GM21423 (cell line): ENCODE measurements at regions not wholly inside any gene's neighbourhood (a gene's known extent, or its start where the extent isn't known, plus 50 kb on each side); places are given as distances from the start of the nearest gene placed in this dataset.

ENCODE experiments used
- ATAC-seq: cut with Tn5 transposase; IDR thresholded peaks from one replicate; pipeline ENCODE4 v1.9.1; 2021; ENCODE audit warnings: mild to moderate bottlenecking, moderate library complexity; ENCODE audit not compliant: unreplicated experiment

DNA sequence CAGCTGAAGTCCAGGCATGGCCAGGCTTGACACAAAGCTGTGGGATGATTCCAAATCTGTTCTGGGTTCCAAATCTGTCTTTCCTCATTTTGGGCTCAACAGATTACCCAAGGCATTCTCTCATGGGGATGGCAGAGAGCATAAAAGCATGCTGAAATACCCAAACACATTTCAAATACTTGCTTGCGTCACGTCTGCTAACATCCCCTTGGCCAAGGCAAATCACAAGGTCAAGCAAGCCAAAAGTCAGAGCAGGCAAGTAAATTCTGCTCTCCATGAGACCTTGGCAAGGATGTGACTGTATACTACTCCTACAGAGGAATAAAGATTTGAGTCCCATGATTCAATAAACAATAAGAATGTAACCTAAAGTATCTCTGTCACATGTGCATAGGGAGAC lies 306.7 kb downstream of the EPB41L4A start:
- no peak for ATAC-seq

DNA sequence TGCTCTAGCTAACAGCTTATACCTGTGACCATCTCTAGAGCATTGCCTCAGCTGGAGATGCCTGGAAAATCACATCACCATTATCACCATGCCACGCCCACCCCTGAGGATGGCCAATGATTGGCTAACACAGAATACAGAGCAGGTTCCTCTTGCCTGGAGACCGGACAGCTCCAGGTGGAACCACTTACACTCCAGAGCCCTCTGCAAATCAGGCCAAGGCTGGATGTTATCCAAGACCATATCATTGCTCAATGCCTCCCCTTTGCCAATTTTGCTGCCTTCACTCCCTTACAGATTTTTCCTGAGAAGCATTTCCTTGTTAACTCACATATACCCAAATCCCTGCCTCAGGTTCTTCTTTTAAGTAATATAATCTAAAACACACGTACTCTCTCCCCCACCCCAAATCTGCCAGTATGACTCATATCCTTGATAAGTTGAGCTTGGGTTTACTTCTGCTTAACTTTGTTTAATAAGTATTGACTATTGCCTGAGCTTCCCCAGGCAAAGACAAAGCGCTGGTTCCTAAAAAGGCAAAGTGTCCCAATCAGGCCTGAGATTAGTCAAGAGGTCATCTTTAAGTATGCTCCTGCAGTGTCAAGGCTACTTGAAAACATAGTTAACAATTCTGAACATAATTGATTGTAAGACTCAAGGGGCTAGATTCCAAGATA lies 309.6 kb downstream of the EPB41L4A start:
- ATAC-seq, result no peak

DNA sequence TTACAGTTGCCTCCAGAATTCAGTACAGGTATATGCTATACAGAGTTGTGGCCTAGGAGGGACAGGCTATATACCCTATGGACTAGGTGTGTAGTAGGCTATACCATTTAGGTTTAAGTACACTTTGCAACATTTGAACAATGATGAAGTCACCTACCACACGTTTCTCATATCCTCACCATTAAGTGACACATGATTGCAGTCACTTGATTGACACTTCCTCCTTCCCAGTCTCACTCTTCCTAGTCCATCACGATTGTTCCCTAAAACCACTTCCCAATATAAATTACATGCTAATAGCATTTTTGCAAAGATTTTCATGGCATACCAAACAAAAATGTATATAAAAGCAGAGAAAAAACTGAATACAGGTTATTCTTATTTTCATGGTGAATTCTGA lies 312.2 kb downstream of the EPB41L4A start:
- ATAC-seq, result no peak

DNA sequence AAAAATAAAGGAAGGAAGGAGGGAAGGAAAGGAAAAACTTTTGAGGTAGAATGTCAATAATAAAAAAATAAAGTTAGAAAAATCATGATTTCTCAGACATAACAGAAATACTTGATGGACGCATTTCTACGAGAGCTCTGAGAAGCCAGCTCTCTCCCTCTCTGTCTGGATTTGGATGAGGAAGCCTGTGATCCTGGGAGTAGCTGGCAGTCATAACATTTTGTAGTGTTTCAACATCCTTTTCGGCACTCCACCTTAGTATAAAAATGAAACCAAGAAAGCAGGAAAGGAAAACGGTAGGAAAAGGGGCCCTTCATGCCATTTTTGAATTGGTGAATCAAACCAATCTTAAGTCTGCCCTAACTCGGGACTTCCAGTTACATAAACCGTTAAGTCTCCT lies 321.3 kb downstream of the EPB41L4A start:
- no peak for ATAC-seq

DNA sequence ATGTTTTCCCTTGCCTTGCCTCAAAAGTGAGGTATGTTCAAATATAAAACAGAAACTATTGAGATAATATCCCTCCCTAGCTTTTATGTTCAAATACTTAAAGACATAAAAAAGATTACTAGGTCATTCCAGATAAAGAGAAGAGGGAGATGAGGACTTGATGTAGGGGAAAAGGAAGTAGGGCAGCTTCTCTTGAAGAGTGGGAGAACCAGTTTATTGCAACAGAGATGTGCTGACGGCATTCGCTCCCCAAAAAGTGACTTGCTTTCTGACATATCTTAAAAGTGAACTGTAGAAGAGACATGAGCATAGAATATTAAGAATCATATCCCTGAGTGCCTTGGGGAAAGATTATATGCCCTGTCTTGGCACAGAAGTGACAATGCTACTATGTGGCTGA lies 330.2 kb upstream of the NREP start:
- ATAC-seq, result no peak

DNA sequence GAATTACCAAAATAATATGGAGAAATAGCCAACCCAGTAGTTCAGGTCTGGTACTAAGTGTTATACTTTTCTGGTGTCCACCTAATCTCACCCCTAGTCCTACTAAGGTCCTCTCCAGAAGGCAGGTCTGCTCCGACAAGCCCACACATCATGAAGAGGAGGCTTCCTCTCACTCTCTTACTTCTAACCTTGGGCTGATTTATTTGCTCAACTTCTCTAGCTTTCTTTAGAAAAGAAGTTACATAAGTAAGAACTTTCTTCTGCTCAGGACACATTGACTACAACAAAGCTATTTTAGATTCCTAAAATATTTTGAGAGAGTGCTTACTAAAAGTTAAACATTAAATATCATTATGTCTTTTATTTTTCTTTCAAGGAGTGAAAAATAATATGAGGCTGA lies 329.7 kb upstream of the NREP start:
- no peak for ATAC-seq

DNA sequence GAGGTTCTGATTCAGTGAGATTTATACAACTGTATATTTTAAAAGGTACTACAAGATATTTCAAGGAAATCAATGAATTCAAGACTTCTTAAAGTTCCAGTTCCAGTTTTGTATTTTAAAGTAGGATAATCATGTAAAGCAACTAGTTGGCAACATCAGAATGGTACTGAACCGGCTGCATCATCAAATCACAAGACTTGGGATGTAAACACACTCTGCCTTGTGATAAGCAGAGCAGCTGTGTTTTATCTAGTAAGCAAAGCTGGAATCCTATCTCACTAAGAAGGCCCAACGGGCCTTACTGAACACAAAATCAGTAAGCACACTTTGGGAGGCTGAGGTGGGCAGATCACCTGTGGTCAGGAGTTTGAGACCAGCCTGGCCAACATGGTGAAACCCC lies 327.2 kb upstream of the NREP start:
- no peak for ATAC-seq

DNA sequence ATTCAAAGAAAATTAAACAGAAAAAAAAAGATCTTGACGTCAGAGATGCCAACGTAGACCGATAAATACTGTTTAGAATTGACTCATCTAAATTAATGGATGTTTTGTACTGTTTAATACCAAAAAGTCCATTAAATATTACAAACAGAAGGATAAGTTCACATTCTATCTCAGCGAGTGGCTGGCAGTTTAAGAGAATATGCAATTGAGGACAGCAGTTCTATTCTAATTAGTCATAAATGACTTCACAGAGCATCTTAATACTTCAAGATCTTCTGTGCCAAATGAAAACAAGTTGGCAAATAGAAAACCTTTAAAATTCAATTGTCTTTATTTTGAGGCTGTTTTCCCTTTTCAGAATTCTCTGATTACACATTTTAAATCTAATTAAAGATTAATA lies 326.6 kb upstream of the NREP start:
- ATAC-seq, result no peak

DNA sequence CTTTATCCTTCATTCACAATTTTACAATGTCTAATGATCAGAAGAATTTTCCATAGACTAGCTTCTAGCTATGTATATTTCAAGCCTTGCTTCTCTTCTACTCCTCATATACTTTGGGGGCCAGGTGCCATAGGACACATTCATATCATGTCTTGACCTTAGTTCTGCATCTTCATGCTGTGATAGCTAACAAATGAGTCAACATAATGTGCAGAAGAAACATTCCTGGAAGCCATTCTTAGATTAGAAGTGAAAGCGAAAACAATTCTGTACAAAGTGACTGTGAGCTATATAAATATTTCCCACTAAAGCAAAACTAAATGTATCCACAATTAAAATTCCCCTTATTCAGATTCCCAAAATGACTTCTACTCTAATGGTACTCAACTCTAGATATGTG lies 320.2 kb upstream of the NREP start:
- ATAC-seq, result peak; percentile 77

DNA sequence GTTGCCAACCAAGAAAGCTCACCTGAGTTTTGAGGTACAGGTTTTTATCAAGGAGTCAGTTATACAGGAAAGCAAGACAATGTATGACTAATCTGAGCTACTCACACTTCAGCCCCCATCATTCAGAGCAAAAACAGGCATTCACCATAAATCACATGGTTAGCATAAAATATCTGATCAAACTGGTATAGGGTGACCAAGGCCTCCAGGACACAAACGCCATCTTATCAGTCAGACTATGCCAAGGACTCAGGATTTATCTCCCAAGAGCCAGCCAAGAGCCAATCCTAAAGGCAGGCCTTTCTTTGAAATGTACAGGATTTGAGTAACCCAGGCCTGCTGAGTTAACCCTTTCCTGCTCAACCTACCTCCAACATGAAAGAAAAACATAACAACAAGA lies 313.0 kb upstream of the NREP start:
- ATAC-seq, result no peak

DNA sequence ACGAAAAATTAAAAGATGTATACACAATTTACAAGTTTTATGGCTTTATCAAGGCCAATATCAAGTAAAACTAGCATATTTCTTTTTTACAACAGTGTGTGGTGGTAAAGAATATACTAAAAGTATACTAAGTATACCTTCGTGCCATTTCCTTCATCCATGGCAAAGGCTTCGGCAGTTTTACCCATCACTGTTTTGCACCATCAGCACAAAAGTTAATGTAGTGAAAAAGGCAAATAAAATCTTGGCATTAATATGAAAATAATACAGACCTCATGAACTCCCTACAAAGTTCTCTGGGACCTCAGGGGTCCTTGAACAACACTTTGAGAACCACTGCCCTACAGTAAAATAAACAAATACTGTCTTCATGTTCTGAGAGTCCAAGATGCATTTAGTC lies 312.3 kb upstream of the NREP start:
- ATAC-seq, result no peak

DNA sequence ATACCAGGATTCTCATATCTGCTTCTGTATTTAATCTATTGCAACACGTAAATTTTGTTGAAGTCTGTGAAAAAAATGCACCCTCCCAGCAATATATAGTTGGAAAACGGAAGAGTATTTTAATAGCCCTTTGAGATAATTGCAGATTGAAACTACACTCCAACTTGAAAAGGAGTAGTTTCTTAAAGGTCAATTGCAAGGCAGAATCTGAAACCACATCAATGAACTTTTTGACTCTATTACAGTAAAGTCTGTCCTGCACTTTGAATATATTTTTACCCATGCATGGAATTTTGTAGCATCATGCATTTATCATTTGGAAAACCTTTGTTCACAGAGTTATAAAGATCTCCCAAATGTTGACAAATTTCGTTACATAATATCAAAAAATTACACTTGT lies 311.6 kb upstream of the NREP start:
- ATAC-seq, result no peak

DNA sequence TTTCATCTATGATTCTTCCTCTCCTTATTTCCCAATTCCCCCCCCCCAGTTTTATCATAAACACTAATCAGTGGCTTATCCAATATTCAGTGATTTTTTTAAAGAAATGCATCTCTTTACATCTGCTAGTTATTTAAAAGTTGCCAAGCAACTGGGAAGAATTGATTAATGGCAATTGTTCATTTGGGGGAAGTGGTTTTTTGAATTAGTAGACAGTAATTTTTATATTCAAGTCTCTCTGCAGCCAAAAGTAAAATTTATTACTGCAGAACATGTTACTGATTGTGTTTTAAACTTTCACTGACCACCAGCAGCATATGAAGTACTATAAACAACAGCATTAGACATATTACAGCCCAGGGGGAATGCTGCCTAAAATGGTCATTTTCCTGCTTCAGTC lies 308.8 kb upstream of the NREP start:
- no peak for ATAC-seq

DNA sequence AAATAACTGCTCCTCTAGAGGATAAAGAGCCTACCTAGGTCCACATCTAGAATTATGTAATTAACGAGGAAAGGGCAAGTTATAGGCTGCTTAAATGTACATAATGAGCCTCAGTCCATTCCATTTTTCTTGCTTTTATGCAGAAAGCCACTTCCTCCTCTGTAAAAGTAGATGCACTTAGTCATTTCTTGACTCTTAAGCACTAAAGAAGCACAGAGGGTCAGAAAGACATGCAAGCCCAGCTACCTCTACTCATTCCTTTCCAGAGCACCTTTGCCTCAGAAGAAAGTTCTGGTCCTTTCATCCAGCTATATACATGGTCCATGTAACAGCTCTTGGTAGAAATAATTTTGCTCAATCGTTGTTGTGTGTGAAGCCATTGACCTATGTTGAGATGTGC lies 308.0 kb upstream of the NREP start:
- ATAC-seq, result no peak

DNA sequence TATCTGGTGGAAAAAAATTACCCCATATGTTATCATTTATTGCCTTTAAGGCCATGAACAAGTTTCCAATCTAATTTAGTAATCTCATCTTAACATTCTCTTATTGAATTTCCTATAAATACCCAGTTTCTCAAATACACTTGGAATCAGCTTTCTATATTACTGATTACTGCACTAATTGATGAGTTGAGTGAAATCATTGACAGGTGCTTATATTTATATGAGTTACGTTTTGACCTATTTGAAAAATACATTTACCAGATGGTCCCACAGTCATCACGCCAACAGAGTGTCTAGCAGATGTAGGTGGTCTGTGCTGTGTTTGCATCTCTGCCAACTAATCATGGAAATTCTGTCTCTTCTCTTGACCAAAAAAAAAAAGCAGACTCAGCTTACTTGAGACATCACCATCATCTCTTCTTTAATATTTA lies 307.3 kb upstream of the NREP start:
- ATAC-seq, result no peak

DNA sequence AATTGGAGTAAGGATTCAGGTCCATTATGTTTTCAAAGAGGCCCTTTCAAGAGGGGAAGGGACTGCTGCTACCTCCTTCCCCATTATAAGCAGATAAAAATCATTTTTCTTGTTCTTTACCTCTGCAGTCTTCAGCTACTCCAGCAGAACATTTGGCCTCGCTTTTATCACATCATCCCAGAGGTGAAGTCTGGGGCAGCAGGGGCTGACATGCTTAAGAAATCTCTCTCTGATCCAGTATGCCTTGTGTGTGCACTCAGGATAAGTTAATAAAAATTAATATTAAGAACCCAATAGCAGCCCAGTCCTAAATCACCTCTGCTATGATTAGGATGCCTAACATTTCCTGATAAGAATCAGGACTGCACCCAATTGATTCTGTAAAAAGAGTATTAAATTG lies 306.9 kb upstream of the NREP start:
- ATAC-seq, result no peak

DNA sequence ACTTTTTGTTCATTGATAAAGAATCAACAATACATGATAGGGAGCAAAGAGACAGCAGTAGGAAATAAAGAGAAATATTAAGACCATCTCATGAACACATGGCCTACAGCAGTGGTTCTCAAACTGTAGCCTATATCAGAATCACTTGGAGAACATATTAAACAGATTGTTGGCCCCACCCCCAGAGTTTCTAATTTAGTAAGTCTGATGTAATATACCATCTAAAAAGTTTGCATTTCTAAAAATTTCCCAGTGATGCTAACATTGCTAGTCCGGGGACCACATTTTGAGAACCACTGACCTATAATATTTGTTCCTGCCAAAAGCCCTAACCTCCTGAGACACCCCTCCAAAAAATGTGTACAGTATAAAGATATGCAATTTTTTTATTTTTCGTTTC lies 306.2 kb upstream of the NREP start:
- ATAC-seq, result no peak

DNA sequence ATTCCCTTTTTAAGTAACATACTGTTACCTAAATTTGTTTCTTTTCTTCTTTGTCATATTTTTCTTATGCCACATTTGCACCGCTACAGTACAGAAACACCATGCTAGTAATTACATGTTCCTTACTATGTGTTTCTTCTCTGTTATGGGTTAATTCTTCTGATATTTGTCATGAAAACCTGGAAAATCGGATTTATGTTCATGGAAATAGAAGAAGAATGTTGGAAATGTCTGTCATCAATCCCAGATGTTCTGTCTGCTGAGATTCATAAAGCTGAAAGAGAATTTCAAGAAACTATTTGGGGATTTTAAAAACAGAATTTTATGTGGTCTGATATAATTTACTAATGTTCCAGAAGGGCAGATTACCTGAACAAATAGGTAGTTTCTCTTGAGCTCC lies 305.2 kb upstream of the NREP start:
- ATAC-seq, result no peak

DNA sequence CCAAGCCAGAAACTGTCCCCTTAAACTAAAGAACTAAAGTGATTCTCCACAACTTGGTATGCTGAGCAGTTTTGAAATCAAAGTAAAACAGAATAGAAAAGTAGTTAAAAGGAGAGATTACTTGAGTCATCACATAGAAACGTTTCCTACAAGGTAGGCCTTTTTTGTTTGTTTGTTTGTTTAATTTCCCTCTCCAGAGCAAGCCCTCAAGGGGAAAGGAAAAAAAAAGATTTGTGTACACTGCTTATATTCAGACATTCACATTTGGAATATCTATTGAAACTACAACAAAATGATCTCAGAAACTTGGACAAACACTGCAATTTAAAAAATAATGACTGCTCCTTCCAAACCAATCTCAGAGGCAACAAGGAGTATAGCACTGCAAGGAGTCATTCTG lies 304.7 kb upstream of the NREP start:
- ATAC-seq, result no peak

DNA sequence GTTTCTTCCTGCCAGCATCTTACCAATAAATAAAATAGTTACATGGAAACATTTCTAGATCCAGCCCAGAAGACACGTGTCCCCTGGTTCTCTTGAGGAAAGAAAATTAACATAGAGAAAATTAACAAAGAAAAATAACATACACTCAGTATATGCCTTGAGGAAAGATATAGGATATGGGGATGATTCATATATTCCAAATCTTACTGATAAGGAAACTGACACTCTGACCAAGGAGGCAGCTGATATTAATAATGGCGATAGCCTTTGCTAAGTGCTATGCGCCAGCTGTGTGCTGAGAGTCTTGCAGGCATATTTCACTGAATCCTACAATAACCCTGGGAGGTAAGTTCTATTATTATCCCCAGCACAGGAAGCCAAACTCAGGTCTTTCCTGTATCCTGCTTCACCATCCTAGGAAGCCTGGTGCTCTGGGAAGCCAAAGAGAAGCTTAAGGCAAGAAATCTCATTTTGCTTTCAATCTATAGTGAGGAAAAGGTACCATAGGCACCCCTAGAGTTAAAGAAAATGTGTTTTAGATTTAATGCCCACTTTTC lies 302.7 kb upstream of the NREP start:
- no peak for ATAC-seq

DNA sequence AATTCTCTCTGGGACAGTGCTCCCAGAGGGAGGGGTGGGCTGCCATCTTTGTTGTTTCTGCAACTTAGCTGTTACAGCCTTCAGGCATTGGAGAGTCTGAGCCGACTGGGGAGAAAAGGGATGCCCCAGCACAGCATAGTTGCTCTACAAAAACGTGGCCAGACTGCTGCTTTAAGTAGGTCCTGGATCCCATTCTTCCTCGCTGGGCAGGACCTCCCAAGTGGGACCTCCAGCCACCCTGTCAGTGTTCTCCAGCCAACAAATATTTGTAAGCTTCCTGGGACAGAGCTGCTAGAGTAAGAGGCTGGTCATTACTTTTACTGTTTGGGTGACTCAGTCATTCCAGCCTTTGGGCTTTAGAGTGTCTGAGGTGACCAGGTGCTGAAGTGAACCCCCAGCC lies 292.7 kb upstream of the NREP start:
- ATAC-seq, result no peak

DNA sequence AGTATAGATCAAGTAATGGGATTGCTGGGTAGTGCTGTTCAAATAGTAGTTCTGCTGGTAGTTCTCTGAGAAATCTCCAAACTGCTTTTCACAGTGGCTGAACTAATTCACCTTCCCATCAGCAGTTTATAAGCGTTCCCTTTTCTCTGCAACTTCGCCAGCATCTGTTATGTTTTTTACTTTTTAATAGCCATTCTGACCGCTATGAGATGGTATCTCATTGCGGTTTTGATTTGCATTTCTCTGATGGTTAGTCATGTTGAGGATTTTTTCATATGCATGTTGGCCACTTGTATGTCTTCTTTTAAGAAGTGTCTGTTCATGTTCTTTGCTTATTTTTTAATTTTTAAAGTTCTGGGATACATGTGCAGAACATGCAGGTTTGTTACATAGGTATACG lies 279.2 kb upstream of the NREP start:
- ATAC-seq, result no peak

DNA sequence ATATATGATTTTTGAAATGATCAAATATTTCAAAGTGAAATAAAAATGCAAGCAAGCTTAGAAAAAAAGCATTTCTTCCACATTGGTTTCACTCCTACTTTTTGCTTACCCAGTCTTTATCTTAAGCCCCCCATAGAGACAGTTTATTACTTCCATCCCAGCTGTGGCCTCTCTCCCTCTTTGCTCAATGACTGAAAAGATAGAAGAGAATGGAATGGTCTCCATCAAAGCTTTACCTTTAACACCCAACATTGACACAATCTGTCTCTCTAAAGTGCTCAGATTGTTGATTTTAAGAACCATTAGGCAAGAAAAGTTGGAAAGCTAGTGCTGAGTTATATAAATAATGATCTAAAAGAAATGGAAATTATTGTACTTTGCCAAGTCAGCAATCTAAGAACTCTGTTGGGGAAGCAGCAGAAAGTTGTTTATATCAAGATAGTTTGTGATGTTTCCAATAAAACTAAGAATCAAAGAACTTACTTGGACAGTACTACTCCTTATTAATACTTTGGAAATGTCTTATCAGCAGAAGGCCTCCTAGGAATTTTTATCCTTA lies 277.5 kb upstream of the NREP start:
- no peak for ATAC-seq
